ENCODE measurements at regions not wholly inside any gene's neighbourhood (a gene's known extent, or its start where the extent isn't known, plus 50 kb on each side); places are given as distances from the start of the nearest gene placed in this dataset.

GRCh38 chr13:53946500-53946899 is 917.9 kb downstream of the OLFM4 start:
- TF ChIP-seq CTCF (conservative IDR thresholded peaks at IDR 0.05): no peak
- no peak for TF ChIP-seq ZFX (IDR thresholded peaks at IDR 0.05)
